GDM1 (cell line): ENCODE measurements at regions not wholly inside any gene's neighbourhood (a gene's known extent, or its start where the extent isn't known, plus 50 kb on each side); places are given as distances from the start of the nearest gene placed in this dataset.
"Not testable (repeated sequence)": the region's sequence is repeated elsewhere in the genome, so short reads cannot be mapped to it uniquely, and the experiment has no call there.

Source experiments
- DNase-seq: peaks from one replicate; lab custom pipeline; 2025; lab: John Stamatoyannopoulos, UW

- no peak for DNase-seq
Measured at GRCh38 chr13:58369936-58370335, 738.4 kb downstream of the PCDH17 start.

- DNase-seq: no peak
Measured at GRCh38 chr13:58376349-58376748, 744.8 kb downstream of the PCDH17 start.

GRCh38 chr13:58376775-58377174 lies 745.2 kb downstream of the PCDH17 start:
- no peak for DNase-seq

GRCh38 chr13:58379221-58379620 lies 747.7 kb downstream of the PCDH17 start:
- DNase-seq: no peak

GRCh38 chr13:58385336-58385735 lies 753.8 kb downstream of the PCDH17 start:
- not testable (repeated sequence) for DNase-seq

- no peak for DNase-seq
Measured at GRCh38 chr13:58397596-58398387, 766.2 kb downstream of the PCDH17 start.

GRCh38 chr13:58399263-58399662 lies 767.7 kb downstream of the PCDH17 start:
- DNase-seq: no peak

GRCh38 chr13:58406545-58406944 lies 775.0 kb downstream of the PCDH17 start:
- no peak for DNase-seq

- no peak for DNase-seq
Measured at GRCh38 chr13:58429917-58430316, 798.4 kb downstream of the PCDH17 start.

GRCh38 chr13:58434943-58435342 lies 803.4 kb downstream of the PCDH17 start:
- DNase-seq: no peak

GRCh38 chr13:58437427-58437826 lies 805.9 kb downstream of the PCDH17 start:
- DNase-seq: no peak

- DNase-seq: no peak
Measured at GRCh38 chr13:58446979-58447378, 815.4 kb downstream of the PCDH17 start.

- DNase-seq: no peak
Measured at GRCh38 chr13:58452123-58452623, 820.6 kb downstream of the PCDH17 start.

- no peak for DNase-seq
Measured at GRCh38 chr13:58455094-58455493, 823.5 kb downstream of the PCDH17 start.

- no peak for DNase-seq
Measured at GRCh38 chr13:58461217-58461616, 829.7 kb downstream of the PCDH17 start.

GRCh38 chr13:58463841-58464240 lies 832.3 kb downstream of the PCDH17 start:
- DNase-seq: no peak

GRCh38 chr13:58467176-58467575 lies 835.6 kb downstream of the PCDH17 start:
- no peak for DNase-seq

- no peak for DNase-seq
Measured at GRCh38 chr13:58472483-58472882, 840.9 kb downstream of the PCDH17 start.

- no peak for DNase-seq
Measured at GRCh38 chr13:58474581-58474980, 843.0 kb downstream of the PCDH17 start.

- DNase-seq: no peak
Measured at GRCh38 chr13:58476206-58476918, 844.8 kb downstream of the PCDH17 start.

GRCh38 chr13:58478858-58479257 lies 847.3 kb downstream of the PCDH17 start:
- no peak for DNase-seq

- DNase-seq: no peak
Measured at GRCh38 chr13:58480061-58480460, 848.5 kb downstream of the PCDH17 start.

GRCh38 chr13:58488251-58488650 lies 856.7 kb downstream of the PCDH17 start:
- no peak for DNase-seq
